ENCODE measurements at regions not wholly inside any gene's neighbourhood (a gene's known extent, or its start where the extent isn't known, plus 50 kb on each side); places are given as distances from the start of the nearest gene placed in this dataset.

GRCh38 chr2:240278661-240279060 lies 138.2 kb upstream of the OTOS start:
- H3K27me3 Mint-ChIP-seq, result peaks cover 80% of the 10 kb centered on the region
- H3K4me1 Mint-ChIP-seq (ENCODE audit: low read depth), result no peaks in the 10 kb centered on the region
- H3K9me3 Mint-ChIP-seq, result no peaks in the 10 kb centered on the region
- H3K4me3 Mint-ChIP-seq, result no peak overlapping the region
- H3K36me3 Mint-ChIP-seq (ENCODE audit: low read depth), result no peaks in the 10 kb centered on the region
- DNase-seq, result no peak
- H3K27ac Mint-ChIP-seq, result no peak overlapping the region

GRCh38 chr2:240280621-240281020 lies 140.2 kb upstream of the OTOS start:
- DNase-seq, result no peak

GRCh38 chr2:240284503-240285259 lies 144.2 kb upstream of the OTOS start:
- Mint-ChIP-seq H3K4me3 (no peak overlapping the region), H3K9me3 (no peaks in the 10 kb centered on the region), H3K27me3 (peaks cover 28% of the 10 kb centered on the region), H3K4me1 (ENCODE audit: low read depth) (no peaks in the 10 kb centered on the region), H3K27ac (no peak overlapping the region), H3K36me3 (ENCODE audit: low read depth) (no peaks in the 10 kb centered on the region)
- no peak for DNase-seq

More at GRCh38 chr2:240280621-240281020, 140.2 kb upstream of the OTOS start:
- H3K27me3 Mint-ChIP-seq, result peaks cover 63% of the 10 kb centered on the region
- H3K36me3 Mint-ChIP-seq (ENCODE audit: low read depth), result no peaks in the 10 kb centered on the region
- no peaks in the 10 kb centered on the region for H3K4me1 Mint-ChIP-seq (ENCODE audit: low read depth)
- no peak overlapping the region for H3K27ac Mint-ChIP-seq
- H3K4me3 Mint-ChIP-seq, result no peak overlapping the region
- no peaks in the 10 kb centered on the region for H3K9me3 Mint-ChIP-seq

GRCh38 chr2:240285725-240286124 lies 145.3 kb upstream of the OTOS start:
- DNase-seq, result no peak
- Mint-ChIP-seq H3K4me1 (ENCODE audit: low read depth) (no peaks in the 10 kb centered on the region), H3K27ac (no peak overlapping the region), H3K4me3 (no peak overlapping the region), H3K27me3 (peaks cover 20% of the 10 kb centered on the region), H3K36me3 (ENCODE audit: low read depth) (no peaks in the 10 kb centered on the region), H3K9me3 (no peaks in the 10 kb centered on the region)

- Mint-ChIP-seq H3K36me3 (ENCODE audit: low read depth) (no peaks in the 10 kb centered on the region), H3K4me1 (ENCODE audit: low read depth) (no peaks in the 10 kb centered on the region), H3K4me3 (no peak overlapping the region), H3K27me3 (peaks cover 16% of the 10 kb centered on the region), H3K9me3 (no peaks in the 10 kb centered on the region), H3K27ac (no peak overlapping the region)
- DNase-seq, result no peak
These were observed 146.1 kb upstream of the OTOS start for GRCh38 chr2:240286596-240286995.

GRCh38 chr2:240287011-240287410 lies 146.6 kb upstream of the OTOS start:
- Mint-ChIP-seq H3K36me3 (ENCODE audit: low read depth) (no peaks in the 10 kb centered on the region), H3K27me3 (peaks cover 14% of the 10 kb centered on the region), H3K4me3 (no peak overlapping the region), H3K4me1 (ENCODE audit: low read depth) (no peaks in the 10 kb centered on the region), H3K9me3 (no peaks in the 10 kb centered on the region), H3K27ac (no peak overlapping the region)
- DNase-seq, result no peak

- Mint-ChIP-seq H3K36me3 (ENCODE audit: low read depth) (no peaks in the 10 kb centered on the region), H3K4me3 (no peak overlapping the region), H3K9me3 (no peaks in the 10 kb centered on the region), H3K4me1 (ENCODE audit: low read depth) (no peaks in the 10 kb centered on the region), H3K27me3 (peaks cover 14% of the 10 kb centered on the region), H3K27ac (no peak overlapping the region)
- no peak for DNase-seq
These were observed 147.1 kb upstream of the OTOS start for GRCh38 chr2:240287496-240288086.

- Mint-ChIP-seq H3K27me3 (peaks cover 11% of the 10 kb centered on the region), H3K9me3 (no peaks in the 10 kb centered on the region), H3K27ac (no peak overlapping the region), H3K4me3 (no peak overlapping the region), H3K4me1 (ENCODE audit: low read depth) (no peaks in the 10 kb centered on the region), H3K36me3 (ENCODE audit: low read depth) (no peaks in the 10 kb centered on the region)
- DNase-seq, result no peak
These were observed 147.4 kb upstream of the GPC1 start for GRCh38 chr2:240288087-240288521.

GRCh38 chr2:240289701-240290431 lies 145.6 kb upstream of the GPC1 start:
- Mint-ChIP-seq H3K27ac (no peak overlapping the region), H3K36me3 (ENCODE audit: low read depth) (no peaks in the 10 kb centered on the region), H3K4me1 (ENCODE audit: low read depth) (no peaks in the 10 kb centered on the region), H3K9me3 (no peaks in the 10 kb centered on the region), H3K4me3 (no peak overlapping the region), H3K27me3 (peaks cover 3% of the 10 kb centered on the region)
- DNase-seq, result no peak

- H3K9me3 Mint-ChIP-seq, result no peaks in the 10 kb centered on the region
- no peak overlapping the region for H3K27ac Mint-ChIP-seq
- no peaks in the 10 kb centered on the region for H3K4me1 Mint-ChIP-seq (ENCODE audit: low read depth)
- H3K27me3 Mint-ChIP-seq, result peaks cover 2% of the 10 kb centered on the region
- DNase-seq, result no peak
- no peak overlapping the region for H3K4me3 Mint-ChIP-seq
- no peaks in the 10 kb centered on the region for H3K36me3 Mint-ChIP-seq (ENCODE audit: low read depth)
These were observed 144.8 kb upstream of the GPC1 start for GRCh38 chr2:240290432-240291336.

- Mint-ChIP-seq H3K4me1 (ENCODE audit: low read depth) (no peaks in the 10 kb centered on the region), H3K36me3 (ENCODE audit: low read depth) (no peaks in the 10 kb centered on the region), H3K27me3 (no peaks in the 10 kb centered on the region), H3K9me3 (no peaks in the 10 kb centered on the region), H3K4me3 (no peak overlapping the region), H3K27ac (no peak overlapping the region)
- no peak for DNase-seq
These were observed 144.0 kb upstream of the GPC1 start for GRCh38 chr2:240291337-240292034.

GRCh38 chr2:240292035-240292574 lies 143.4 kb upstream of the GPC1 start:
- Mint-ChIP-seq H3K36me3 (ENCODE audit: low read depth) (no peaks in the 10 kb centered on the region), H3K27ac (no peak overlapping the region), H3K27me3 (no peaks in the 10 kb centered on the region), H3K9me3 (no peaks in the 10 kb centered on the region), H3K4me3 (no peak overlapping the region), H3K4me1 (ENCODE audit: low read depth) (no peaks in the 10 kb centered on the region)
- no peak for DNase-seq

- Mint-ChIP-seq H3K4me3 (no peak overlapping the region), H3K9me3 (no peaks in the 10 kb centered on the region), H3K4me1 (ENCODE audit: low read depth) (no peaks in the 10 kb centered on the region)
These were observed 142.6 kb upstream of the GPC1 start for GRCh38 chr2:240292619-240293525.

More at GRCh38 chr2:240292619-240293525, 142.6 kb upstream of the GPC1 start:
- no peak for DNase-seq
- no peaks in the 10 kb centered on the region for H3K36me3 Mint-ChIP-seq (ENCODE audit: low read depth)
- H3K27me3 Mint-ChIP-seq, result no peaks in the 10 kb centered on the region
- H3K27ac Mint-ChIP-seq, result no peak overlapping the region

Data from activated T-cell treated with anti-CD3 and anti-CD28 coated beads, Interleukin-2, amount 50 U/mL, for 24 hours (primary cell).